ENCODE measurements at regions not wholly inside any gene's neighbourhood (a gene's known extent, or its start where the extent isn't known, plus 50 kb on each side); places are given as distances from the start of the nearest gene placed in this dataset.
"Not testable (repeated sequence)": the region's sequence is repeated elsewhere in the genome, so short reads cannot be mapped to it uniquely, and the experiment has no call there.

- DNase-seq: peak; percentile 96
Measured at GRCh38 chr6:27138837-27139755, 108.4 kb upstream of the PRSS16 start.

- peak; percentile 89 for DNase-seq
Measured at GRCh38 chr6:27139756-27140579, 107.5 kb upstream of the PRSS16 start.

- DNase-seq: no peak
Measured at GRCh38 chr6:27140999-27141528, 106.4 kb upstream of the PRSS16 start.

GRCh38 chr6:27141529-27142015 lies 105.9 kb upstream of the PRSS16 start:
- DNase-seq: peak; percentile 57

- not testable (repeated sequence) for DNase-seq
Measured at GRCh38 chr6:27143020-27143388, 104.5 kb upstream of the PRSS16 start.

- no peak for DNase-seq
Measured at GRCh38 chr6:27143474-27144026, 104.0 kb upstream of the PRSS16 start.

- DNase-seq: peak; percentile 83
Measured at GRCh38 chr6:27144740-27145079, 102.8 kb upstream of the PRSS16 start.

- peak; percentile 96 for DNase-seq
Measured at GRCh38 chr6:27145731-27146455, 101.6 kb upstream of the PRSS16 start.

GRCh38 chr6:27146456-27146705 lies 101.1 kb upstream of the PRSS16 start:
- not testable (repeated sequence) for DNase-seq

- DNase-seq: peak; percentile 99
Measured at GRCh38 chr6:27146706-27147505, 100.6 kb upstream of the PRSS16 start.

- no peak for DNase-seq
Measured at GRCh38 chr6:27148404-27148795, 99.1 kb upstream of the PRSS16 start.

- DNase-seq: no peak
Measured at GRCh38 chr6:27149150-27149549, 98.4 kb upstream of the PRSS16 start.

- DNase-seq: no peak
Measured at GRCh38 chr6:27154696-27155095, 92.8 kb upstream of the PRSS16 start.

GRCh38 chr6:27156874-27157458 lies 90.5 kb upstream of the PRSS16 start:
- peak; percentile 50 for DNase-seq

- peak; percentile 88 for DNase-seq
Measured at GRCh38 chr6:27157459-27158315, 89.8 kb upstream of the PRSS16 start.

- DNase-seq: no peak
Measured at GRCh38 chr6:27158316-27158643, 89.2 kb upstream of the PRSS16 start.

GRCh38 chr6:27159725-27160124 lies 87.8 kb upstream of the PRSS16 start:
- no peak for DNase-seq

GRCh38 chr6:27161115-27161514 lies 86.4 kb upstream of the PRSS16 start:
- no peak for DNase-seq

GRCh38 chr6:27161603-27161945 lies 85.9 kb upstream of the PRSS16 start:
- no peak for DNase-seq

- DNase-seq: peak; percentile 75
Measured at GRCh38 chr6:27161946-27162603, 85.4 kb upstream of the PRSS16 start.

Data from hematopoietic multipotent progenitor cell treated with erythropoietin and hydrocortisone succinate and interleukin-3 and kit ligand, for 6 days (in vitro differentiated cells).